ENCODE measurements at regions not wholly inside any gene's neighbourhood (a gene's known extent, or its start where the extent isn't known, plus 50 kb on each side); places are given as distances from the start of the nearest gene placed in this dataset.

- H3K4me3 ChIP-seq (ENCODE audit: low read depth, low read length): no peak overlapping the region
- no peak for DNase-seq (ENCODE audit: low read depth)
Measured at GRCh38 chr11:70928854-70929598, 323.4 kb downstream of the SHANK2 start.

- H3K4me3 ChIP-seq (ENCODE audit: low read depth, low read length): no peak overlapping the region
- no peak for DNase-seq (ENCODE audit: low read depth)
Measured at GRCh38 chr11:70930215-70930614, 322.2 kb downstream of the SHANK2 start.

- no peak for DNase-seq (ENCODE audit: low read depth)
- no peak overlapping the region for H3K4me3 ChIP-seq (ENCODE audit: low read depth, low read length)
Measured at GRCh38 chr11:70931430-70931829, 320.9 kb downstream of the SHANK2 start.

- DNase-seq (ENCODE audit: low read depth): no peak
- H3K4me3 ChIP-seq (ENCODE audit: low read depth, low read length): no peak overlapping the region
Measured at GRCh38 chr11:70933981-70934583, 318.3 kb downstream of the SHANK2 start.

- DNase-seq (ENCODE audit: low read depth): no peak
- H3K4me3 ChIP-seq (ENCODE audit: low read depth, low read length): no peak overlapping the region
Measured at GRCh38 chr11:70935006-70935768, 317.2 kb downstream of the SHANK2 start.

- no peak overlapping the region for H3K4me3 ChIP-seq (ENCODE audit: low read depth, low read length)
- no peak for DNase-seq (ENCODE audit: low read depth)
Measured at GRCh38 chr11:70942593-70942992, 309.8 kb downstream of the SHANK2 start.

GRCh38 chr11:70944141-70944540 lies 308.2 kb downstream of the SHANK2 start:
- no peak overlapping the region for H3K4me3 ChIP-seq (ENCODE audit: low read depth, low read length)
- no peak for DNase-seq (ENCODE audit: low read depth)

- H3K4me3 ChIP-seq (ENCODE audit: low read depth, low read length): no peak overlapping the region
- no peak for DNase-seq (ENCODE audit: low read depth)
Measured at GRCh38 chr11:70944636-70945035, 307.7 kb downstream of the SHANK2 start.

- no peak overlapping the region for H3K4me3 ChIP-seq (ENCODE audit: low read depth, low read length)
- DNase-seq (ENCODE audit: low read depth): no peak
Measured at GRCh38 chr11:70948398-70948797, 304.0 kb downstream of the SHANK2 start.

GRCh38 chr11:70948855-70949531 lies 303.4 kb downstream of the SHANK2 start:
- no peak overlapping the region for H3K4me3 ChIP-seq (ENCODE audit: low read depth, low read length)
- DNase-seq (ENCODE audit: low read depth): no peak

GRCh38 chr11:70951139-70951804 lies 301.1 kb downstream of the SHANK2 start:
- H3K4me3 ChIP-seq (ENCODE audit: low read depth, low read length): no peak overlapping the region
- DNase-seq (ENCODE audit: low read depth): no peak

- H3K4me3 ChIP-seq (ENCODE audit: low read depth, low read length): no peak overlapping the region
- no peak for DNase-seq (ENCODE audit: low read depth)
Measured at GRCh38 chr11:70952191-70952590, 300.2 kb downstream of the SHANK2 start.

- DNase-seq (ENCODE audit: low read depth): no peak
- H3K4me3 ChIP-seq (ENCODE audit: low read depth, low read length): no peak overlapping the region
Measured at GRCh38 chr11:70953720-70954119, 298.7 kb downstream of the SHANK2 start.

- H3K4me3 ChIP-seq (ENCODE audit: low read depth, low read length): no peak overlapping the region
- no peak for DNase-seq (ENCODE audit: low read depth)
Measured at GRCh38 chr11:70954471-70954870, 297.9 kb downstream of the SHANK2 start.
